HEK293T (cell line): ENCODE measurements at regions not wholly inside any gene's neighbourhood (a gene's known extent, or its start where the extent isn't known, plus 50 kb on each side); places are given as distances from the start of the nearest gene placed in this dataset.

Experiments
- BHLHE40 ChIP-seq: fragments of 450-650 bp; IDR thresholded peaks from 2 replicates; pipeline ENCODE4 v1.6.1; 2016; ENCODE audit warnings: mild to moderate bottlenecking, moderate library complexity, borderline replicate concordance
- HDGF ChIP-seq: fragments of 450-650 bp; IDR thresholded peaks from 2 replicates; pipeline ENCODE4 v1.6.1; 2017; ENCODE audit warnings: antibody characterized with exemption, borderline replicate concordance
- L3MBTL2 ChIP-seq: fragments of 450-650 bp; conservative IDR thresholded peaks from 2 replicates; pipeline ENCODE4 v1.6.1; 2016; ENCODE audit warnings: mild to moderate bottlenecking
- SP1 ChIP-seq: fragments of 450-650 bp; IDR thresholded peaks from 2 replicates; pipeline ENCODE4 v1.6.1; 2017
- ZNF384 ChIP-seq: fragments of 450-650 bp; IDR thresholded peaks from 2 replicates; pipeline ENCODE4 v1.6.1; 2016

DNA sequence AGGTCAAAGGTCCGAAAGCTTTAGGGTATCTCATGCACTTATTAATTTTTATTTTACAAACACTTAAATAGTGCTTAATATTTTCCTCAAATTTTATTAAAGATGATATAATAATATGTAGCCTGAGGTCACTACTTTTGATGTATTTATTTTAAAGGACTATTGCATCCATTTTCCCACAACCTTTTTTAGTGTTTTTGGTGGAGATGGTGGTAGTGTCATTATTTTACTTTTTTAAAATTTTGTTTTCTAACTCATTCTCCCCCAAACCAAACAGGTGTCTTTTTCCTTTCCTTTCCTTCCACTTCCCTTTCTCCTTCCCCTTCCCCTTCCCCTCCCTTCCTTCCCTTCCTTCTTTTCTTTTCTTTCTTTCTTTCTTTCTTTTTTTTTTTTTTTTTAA lies 328.6 kb downstream of the CYLC2 start:
- no peak for TF ChIP-seq HDGF
- no peak for TF ChIP-seq SP1
- no peak for TF ChIP-seq BHLHE40
- no peak for TF ChIP-seq ZNF384
- TF ChIP-seq L3MBTL2: no peak
